Testis (tissue), 2 donors: ENCODE measurements at regions not wholly inside any gene's neighbourhood (a gene's known extent, or its start where the extent isn't known, plus 50 kb on each side); places are given as distances from the start of the nearest gene placed in this dataset.

Experiments used
- DNase-seq: peaks from one replicate; pipeline ENCODE4 v3.0.0-alpha.2; 2019
- H3K27ac ChIP-seq, 2 donors: fragments of 200-600 bp; sonication (generic); one replicate each; pipeline ENCODE4 v1.5.1; 2019
- H3K27me3 ChIP-seq: fragments of 200-600 bp; sonication (generic); one replicate; pipeline ENCODE4 v1.5.1; 2019
- H3K36me3 ChIP-seq: fragments of 200-600 bp; sonication (generic); one replicate; pipeline ENCODE4 v1.5.1; 2017; ENCODE audit warnings: low read depth; ENCODE audit errors: missing control alignments
- H3K4me1 ChIP-seq: fragments of 200-600 bp; sonication (generic); one replicate; pipeline ENCODE4 v1.5.1; 2019
- H3K4me3 ChIP-seq, 2 donors: fragments of 200-600 bp; sonication (generic); one replicate each; pipeline ENCODE4 v1.5.1; 2017 to 2019
- H3K9me3 ChIP-seq: fragments of 200-600 bp; sonication (generic); one replicate; pipeline ENCODE4 v1.5.1; 2017
- CTCF ChIP-seq, 3 experiments: fragments of 450-650 bp in 2 of 3; fragments of 200-600 bp in 1 of 3; sonication (generic) in 1 of 3; IDR thresholded peaks; one replicate each; pipeline ENCODE4 v1.5.1; 2016 to 2019; ENCODE audit warnings: antibody characterized with exemption in 3 of 3, mild to moderate bottlenecking in 2 of 3, moderate library complexity in 1 of 3
- POLR2A ChIP-seq: fragments of 450-650 bp; IDR thresholded peaks from one replicate; pipeline ENCODE4 v1.6.1; 2017; ENCODE audit warnings: antibody characterized with exemption, mild to moderate bottlenecking, moderate library complexity
- WGBS, 2 donors: methylation state at CpG; one replicate each; pipeline ENCODE4 v1.1.5; 2018; 5-methylcytosine and 5-hydroxymethylcytosine counted together
- intact Hi-C: fragments of 100-400 bp; cut with DNase I; formaldehyde crosslinking; loops from one replicate; pipeline ENCODE4 v1.15.1; 2023; ENCODE audit warnings: low total_unique reads

GRCh38 chr5:2255915-2256690, 373.4 kb upstream of the IRX4 start:
- no peak for DNase-seq
- H3K9me3 ChIP-seq: no peaks in the 10 kb centered on the region
- H3K4me3 ChIP-seq: no peak overlapping the region
- 85 to 88% methylated on average over 13 to 14 of the region's 14 CpGs for WGBS, 2 donors
- no peaks in the 10 kb centered on the region for H3K4me1 ChIP-seq
- no peaks in the 10 kb centered on the region for H3K27me3 ChIP-seq
- H3K36me3 ChIP-seq: no peaks in the 10 kb centered on the region
- TF ChIP-seq CTCF (IDR thresholded peaks at IDR 0.05) (no peak), POLR2A (no peak)
- H3K27ac ChIP-seq: no peak overlapping the region
- intact Hi-C loops: no loop called here

GRCh38 chr5:2254880-2255750, 372.4 kb upstream of the IRX4 start:
- DNase-seq: no peak
- Histone ChIP-seq H3K9me3 (no peaks in the 10 kb centered on the region), H3K36me3 (no peaks in the 10 kb centered on the region), H3K27ac (no peak overlapping the region), H3K4me1 (no peaks in the 10 kb centered on the region), H3K4me3 (no peak overlapping the region), H3K27me3 (no peaks in the 10 kb centered on the region)
- TF ChIP-seq POLR2A: no peak
- TF ChIP-seq CTCF (IDR thresholded peaks at IDR 0.05): no peak
- 75 to 80% methylated on average over 22 of the region's 22 CpGs for WGBS, 2 donors
- intact Hi-C loops: no loop called here

GRCh38 chr5:2254406-2254805, 371.7 kb upstream of the IRX4 start:
- Histone ChIP-seq H3K27me3 (no peaks in the 10 kb centered on the region), H3K27ac (no peak overlapping the region), H3K9me3 (no peaks in the 10 kb centered on the region), H3K4me3 (no peak overlapping the region), H3K4me1 (no peaks in the 10 kb centered on the region), H3K36me3 (no peaks in the 10 kb centered on the region)
- 64 to 73% methylated on average over 3 of the region's 3 CpGs for WGBS, 2 donors
- TF ChIP-seq CTCF (IDR thresholded peaks at IDR 0.05) (no peak), POLR2A (no peak)
- DNase-seq: no peak
- intact Hi-C loops: no loop called here

GRCh38 chr5:2253040-2253975, 370.6 kb upstream of the IRX4 start:
- Histone ChIP-seq H3K36me3 (no peaks in the 10 kb centered on the region), H3K27me3 (no peaks in the 10 kb centered on the region), H3K4me3 (no peak overlapping the region), H3K4me1 (no peaks in the 10 kb centered on the region), H3K27ac (no peak overlapping the region), H3K9me3 (no peaks in the 10 kb centered on the region)
- 32 to 46% methylated on average over 19 of the region's 19 CpGs for WGBS, 2 donors
- intact Hi-C loops: no loop called here
- no peak for DNase-seq
- TF ChIP-seq POLR2A: no peak
- no peak for TF ChIP-seq CTCF (IDR thresholded peaks at IDR 0.05)
